Activated CD8-positive, alpha-beta memory T cell treated with anti-CD3 and anti-CD28 coated beads, Interleukin-2, amount 50 U/mL, for 48 hours (primary cell): ENCODE measurements at regions not wholly inside any gene's neighbourhood (a gene's known extent, or its start where the extent isn't known, plus 50 kb on each side); places are given as distances from the start of the nearest gene placed in this dataset.
A peak's percentile ranks its signal among the peaks of the same experiment; 100 is the strongest.

ENCODE experiments used
- DNase-seq: peaks from one replicate; pipeline ENCODE4 v3.0.0-alpha.2; 2020

- peak; percentile 58 for DNase-seq
Observed at GRCh38 chr15:70555713-70556112, 207.6 kb downstream of the UACA start.

GRCh38 chr15:70547846-70548487 lies 215.4 kb downstream of the UACA start:
- DNase-seq: no peak

- peak; percentile 36 for DNase-seq
Observed at GRCh38 chr15:70545526-70545925, 217.8 kb downstream of the UACA start.

GRCh38 chr15:70541511-70541910 lies 221.8 kb downstream of the UACA start:
- peak; percentile 22 for DNase-seq

- DNase-seq: peak; percentile 46
Observed at GRCh38 chr15:70539912-70540530, 223.3 kb downstream of the UACA start.

- no peak for DNase-seq
Observed at GRCh38 chr15:70539409-70539808, 223.9 kb downstream of the UACA start.

GRCh38 chr15:70538278-70538677 lies 225.1 kb downstream of the UACA start:
- no peak for DNase-seq

- DNase-seq: no peak
Observed at GRCh38 chr15:70535955-70536338, 227.4 kb downstream of the UACA start.

- peak; percentile 66 for DNase-seq
Observed at GRCh38 chr15:70535071-70535954, 228.0 kb downstream of the UACA start.

GRCh38 chr15:70533931-70534742 lies 229.2 kb downstream of the UACA start:
- DNase-seq: no peak

- DNase-seq: no peak
Observed at GRCh38 chr15:70532531-70533186, 230.7 kb downstream of the UACA start.

GRCh38 chr15:70531576-70531975 lies 231.8 kb downstream of the UACA start:
- peak; percentile 48 for DNase-seq

GRCh38 chr15:70530906-70531305 lies 232.5 kb downstream of the UACA start:
- DNase-seq: peak; percentile 43

GRCh38 chr15:70530503-70530902 lies 232.9 kb downstream of the UACA start:
- peak; percentile 37 for DNase-seq

GRCh38 chr15:70530017-70530499 lies 233.3 kb downstream of the UACA start:
- DNase-seq: peak; percentile 42

- no peak for DNase-seq
Observed at GRCh38 chr15:70528816-70529215, 234.5 kb downstream of the UACA start.

GRCh38 chr15:70528270-70528706 lies 235.1 kb downstream of the UACA start:
- peak; percentile 73 for DNase-seq

- DNase-seq: no peak
Observed at GRCh38 chr15:70526974-70527325, 236.4 kb downstream of the UACA start.

- DNase-seq: peak; percentile 54
Observed at GRCh38 chr15:70526221-70526973, 237.0 kb downstream of the UACA start.

- peak; percentile 22 for DNase-seq
Observed at GRCh38 chr15:70525551-70525950, 237.8 kb downstream of the UACA start.

GRCh38 chr15:70524470-70524869 lies 238.9 kb downstream of the UACA start:
- peak; percentile 30 for DNase-seq
